ENCODE measurements at regions not wholly inside any gene's neighbourhood (a gene's known extent, or its start where the extent isn't known, plus 50 kb on each side); places are given as distances from the start of the nearest gene placed in this dataset.

DNA sequence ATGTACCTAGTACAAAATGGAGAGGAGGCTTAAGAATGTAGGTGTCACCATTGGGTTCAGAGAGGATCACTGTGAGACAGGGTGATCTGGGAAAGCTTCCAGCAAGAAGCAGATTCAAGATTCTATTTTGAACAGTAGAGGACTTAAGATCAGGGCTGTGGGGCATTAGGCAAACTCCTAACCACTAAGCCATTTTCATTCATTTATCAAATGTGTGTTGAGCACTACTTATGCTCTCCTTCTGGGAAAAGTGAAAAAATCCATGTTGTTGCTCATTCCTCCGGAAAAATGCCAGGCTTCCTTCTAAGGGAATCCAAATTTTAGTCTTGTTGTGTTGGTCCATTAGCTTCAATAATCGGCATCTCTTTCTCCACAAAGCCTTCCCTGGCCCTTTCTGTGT lies 163.4 kb downstream of the NUAK1 start:
- Mint-ChIP-seq H3K4me3 (no peak overlapping the region), H3K36me3 (no peaks in the 10 kb centered on the region), H3K4me1 (no peaks in the 10 kb centered on the region), H3K9me3 (peaks cover 0 to 6% (median 0%) of the 10 kb centered on the region in 9 donors), H3K27ac (no peak overlapping the region), H3K27me3 (peaks cover 0 to 12% (median 4%) of the 10 kb centered on the region in 5 donors)
- no peak for DNase-seq
- ATAC-seq, result no peak
- POLR2A ChIA-PET, result no interaction called here

DNA sequence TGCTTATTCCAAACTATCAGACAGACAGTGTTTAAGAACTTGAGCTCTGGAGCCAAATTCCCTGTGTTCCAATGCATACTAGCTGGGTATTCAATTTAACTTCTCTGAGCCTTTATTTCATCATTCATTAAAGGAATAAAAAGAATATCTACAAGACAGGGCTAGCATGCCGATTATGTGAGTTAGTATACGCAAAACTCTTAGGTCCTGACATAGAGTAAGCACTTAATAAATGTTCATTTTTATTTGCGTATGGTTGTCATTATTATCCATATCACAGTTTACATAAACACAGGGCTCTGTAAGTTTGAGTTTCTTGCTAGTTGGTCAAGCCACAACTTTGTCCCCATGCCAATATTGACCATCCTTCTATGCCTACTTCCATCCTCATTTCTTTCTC lies 161.5 kb downstream of the NUAK1 start:
- ATAC-seq (no peak), DNase-seq (no peak)
- Mint-ChIP-seq H3K27ac (no peak overlapping the region), H3K27me3 (peaks cover 0 to 8% (median 2%) of the 10 kb centered on the region in 5 donors), H3K4me3 (no peak overlapping the region), H3K9me3 (peaks cover 0 to 3% (median 0%) of the 10 kb centered on the region in 9 donors), H3K4me1 (no peaks in the 10 kb centered on the region), H3K36me3 (no peaks in the 10 kb centered on the region)
- POLR2A ChIA-PET, result no interaction called here

DNA sequence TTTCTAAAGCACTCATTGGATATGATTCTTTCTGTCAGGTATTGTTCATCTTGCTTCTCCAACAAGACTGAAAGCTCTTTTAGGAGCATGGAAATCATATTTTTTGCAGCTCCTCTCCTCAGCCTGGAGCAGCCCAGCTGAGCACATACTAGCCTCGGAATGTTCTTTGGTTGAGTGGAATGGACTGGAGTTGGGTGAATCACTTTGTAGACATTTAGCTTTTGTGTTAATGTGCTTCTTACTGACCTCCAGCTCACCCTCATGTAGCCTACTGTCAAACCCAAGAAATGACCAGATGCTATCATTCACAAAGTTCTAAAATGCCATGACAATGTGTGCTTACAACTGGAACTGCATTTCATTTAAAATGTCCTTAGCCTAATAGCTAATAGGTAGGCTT lies 161.1 kb downstream of the NUAK1 start:
- Mint-ChIP-seq H3K27me3 (peaks cover 0 to 8% (median 2%) of the 10 kb centered on the region in 5 donors), H3K9me3 (peaks cover 0 to 3% (median 0%) of the 10 kb centered on the region in 9 donors), H3K4me3 (no peak overlapping the region), H3K4me1 (no peaks in the 10 kb centered on the region), H3K36me3 (no peaks in the 10 kb centered on the region), H3K27ac (no peak overlapping the region)
- POLR2A ChIA-PET, result no interaction called here
- DNase-seq (no peak), ATAC-seq (no peak)

DNA sequence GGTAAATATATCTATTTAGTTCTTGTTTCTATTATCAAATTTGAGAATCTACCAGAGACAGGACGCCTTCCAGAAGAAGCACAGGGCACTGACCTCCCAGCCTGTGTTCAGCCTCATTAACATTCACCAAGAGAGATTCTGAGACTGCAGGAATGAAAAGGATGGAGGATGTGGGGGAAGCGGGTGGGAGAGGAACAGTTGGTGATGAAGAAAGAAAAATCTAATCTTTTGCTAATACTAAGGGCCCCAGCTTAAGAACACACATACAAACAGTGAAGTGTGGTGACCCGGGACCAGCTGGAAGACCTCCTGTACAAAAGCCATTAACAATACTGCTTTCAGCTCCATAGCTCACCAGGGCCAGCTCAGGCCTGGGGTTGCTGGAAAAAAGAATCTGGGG lies 160.5 kb downstream of the NUAK1 start:
- Mint-ChIP-seq H3K9me3 (peaks cover 0 to 3% (median 0%) of the 10 kb centered on the region in 9 donors), H3K4me3 (no peak overlapping the region), H3K36me3 (no peaks in the 10 kb centered on the region), H3K27ac (no peak overlapping the region), H3K27me3 (peaks cover 0 to 8% (median 2%) of the 10 kb centered on the region in 5 donors), H3K4me1 (no peaks in the 10 kb centered on the region)
- no peak for ATAC-seq
- DNase-seq, result no peak
- POLR2A ChIA-PET, result no interaction called here

DNA sequence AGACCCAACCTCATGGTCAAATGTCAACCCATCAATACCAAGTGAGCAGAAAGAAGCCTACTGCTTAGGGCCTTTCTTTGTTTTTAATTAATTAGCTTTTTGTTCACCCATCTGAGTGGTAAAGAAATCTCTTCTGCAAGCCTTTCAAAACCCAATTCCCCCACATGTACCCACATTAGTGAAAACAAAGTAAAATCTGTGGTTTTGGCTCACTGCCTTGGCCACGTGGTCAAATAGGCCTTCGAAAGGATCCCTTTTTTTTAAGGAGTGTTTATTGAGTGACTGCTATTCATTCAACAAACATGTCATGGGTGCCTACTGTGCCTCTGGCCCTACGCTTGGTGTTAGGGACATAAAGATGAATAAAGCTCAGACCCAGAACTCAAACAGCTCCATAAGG lies 160.1 kb downstream of the NUAK1 start:
- DNase-seq (no peak), ATAC-seq (no peak)
- no peaks in the 10 kb centered on the region for H3K4me1 Mint-ChIP-seq
- peaks cover 0 to 3% (median 0%) of the 10 kb centered on the region in 9 donors for H3K9me3 Mint-ChIP-seq
- H3K4me3 Mint-ChIP-seq, result no peak overlapping the region
- H3K36me3 Mint-ChIP-seq, result no peaks in the 10 kb centered on the region
- POLR2A ChIA-PET, result no interaction called here
- peaks cover 0 to 8% (median 2%) of the 10 kb centered on the region in 5 donors for H3K27me3 Mint-ChIP-seq
- no peak overlapping the region for H3K27ac Mint-ChIP-seq

DNA sequence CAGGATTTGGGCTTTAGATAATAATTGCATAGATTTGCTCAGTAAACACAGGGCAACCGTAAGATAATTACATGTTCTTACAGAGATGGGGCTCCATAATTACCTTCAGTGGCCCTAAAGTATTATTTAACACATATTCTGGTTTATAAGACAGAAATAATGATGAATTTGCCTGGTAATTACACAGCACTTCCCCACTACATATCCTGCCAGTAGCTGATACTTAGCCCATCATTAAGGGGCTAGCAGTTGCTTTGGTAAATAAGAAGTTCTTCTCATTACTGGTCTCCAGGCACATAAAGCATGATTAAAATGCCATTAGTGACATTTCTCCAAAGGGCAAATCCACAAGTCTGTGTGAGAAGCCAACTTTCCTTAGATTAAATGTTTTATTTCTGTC lies 158.7 kb downstream of the NUAK1 start:
- H3K4me1 Mint-ChIP-seq, result no peaks in the 10 kb centered on the region
- peaks cover 0 to 5% (median 2%) of the 10 kb centered on the region in 5 donors for H3K27me3 Mint-ChIP-seq
- DNase-seq, result no peak
- H3K9me3 Mint-ChIP-seq, result peaks cover 0 to 3% (median 0%) of the 10 kb centered on the region in 9 donors
- no peak overlapping the region for H3K27ac Mint-ChIP-seq
- H3K36me3 Mint-ChIP-seq, result no peaks in the 10 kb centered on the region
- no peak for ATAC-seq
- H3K4me3 Mint-ChIP-seq, result no peak overlapping the region
- POLR2A ChIA-PET, result no interaction called here

DNA sequence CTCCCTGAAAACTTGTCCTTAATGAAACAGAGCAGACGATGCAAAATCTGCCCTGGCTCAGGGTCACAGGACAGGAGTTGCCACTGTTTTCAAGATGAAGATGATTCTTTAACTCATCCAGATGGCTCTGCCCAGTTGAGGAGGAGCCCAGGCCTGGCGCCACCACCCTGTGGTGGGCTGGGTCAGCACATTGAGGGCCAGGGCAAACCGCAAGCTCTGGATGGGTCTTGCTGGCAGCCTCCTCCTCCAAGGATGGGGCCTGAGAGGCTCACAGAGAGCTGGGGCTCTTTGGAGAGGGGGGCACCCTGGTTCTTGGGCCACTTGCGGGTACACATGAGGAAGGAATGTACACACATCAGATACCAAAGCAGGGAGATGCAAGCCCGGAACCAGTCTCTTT lies 158.2 kb downstream of the NUAK1 start:
- ATAC-seq (no peak), DNase-seq (no peak)
- Mint-ChIP-seq H3K36me3 (no peaks in the 10 kb centered on the region), H3K9me3 (peaks cover 0 to 3% (median 0%) of the 10 kb centered on the region in 9 donors), H3K27ac (no peak overlapping the region), H3K27me3 (peaks cover 0 to 5% (median 2%) of the 10 kb centered on the region in 5 donors), H3K4me3 (no peak overlapping the region), H3K4me1 (no peaks in the 10 kb centered on the region)
- POLR2A ChIA-PET, result no interaction called here

DNA sequence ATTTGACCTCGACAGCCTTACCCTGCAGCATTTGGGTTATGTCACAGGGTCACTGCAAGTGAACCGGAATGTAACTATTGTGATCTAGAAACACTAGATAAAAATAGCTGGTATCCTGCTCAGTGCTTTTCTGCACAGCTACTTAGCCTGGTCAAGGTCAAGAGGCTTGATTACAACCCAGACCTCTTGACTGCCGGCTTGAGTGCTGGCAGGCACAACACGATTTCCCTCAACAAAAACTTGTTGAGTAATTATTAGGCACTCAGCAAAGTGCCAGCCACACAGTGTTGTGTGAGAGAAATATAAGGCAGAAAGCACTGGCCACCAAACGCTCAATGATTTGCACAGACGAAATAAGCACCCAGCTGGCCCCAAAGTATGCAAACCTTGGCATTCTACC lies 156.7 kb downstream of the NUAK1 start:
- Mint-ChIP-seq H3K36me3 (no peaks in the 10 kb centered on the region), H3K9me3 (peaks cover 0 to 2% (median 0%) of the 10 kb centered on the region in 9 donors), H3K27me3 (no peaks in the 10 kb centered on the region), H3K4me3 (no peak overlapping the region), H3K27ac (no peak overlapping the region), H3K4me1 (no peaks in the 10 kb centered on the region)
- ATAC-seq (no peak), DNase-seq (no peak)
- POLR2A ChIA-PET, result no interaction called here

DNA sequence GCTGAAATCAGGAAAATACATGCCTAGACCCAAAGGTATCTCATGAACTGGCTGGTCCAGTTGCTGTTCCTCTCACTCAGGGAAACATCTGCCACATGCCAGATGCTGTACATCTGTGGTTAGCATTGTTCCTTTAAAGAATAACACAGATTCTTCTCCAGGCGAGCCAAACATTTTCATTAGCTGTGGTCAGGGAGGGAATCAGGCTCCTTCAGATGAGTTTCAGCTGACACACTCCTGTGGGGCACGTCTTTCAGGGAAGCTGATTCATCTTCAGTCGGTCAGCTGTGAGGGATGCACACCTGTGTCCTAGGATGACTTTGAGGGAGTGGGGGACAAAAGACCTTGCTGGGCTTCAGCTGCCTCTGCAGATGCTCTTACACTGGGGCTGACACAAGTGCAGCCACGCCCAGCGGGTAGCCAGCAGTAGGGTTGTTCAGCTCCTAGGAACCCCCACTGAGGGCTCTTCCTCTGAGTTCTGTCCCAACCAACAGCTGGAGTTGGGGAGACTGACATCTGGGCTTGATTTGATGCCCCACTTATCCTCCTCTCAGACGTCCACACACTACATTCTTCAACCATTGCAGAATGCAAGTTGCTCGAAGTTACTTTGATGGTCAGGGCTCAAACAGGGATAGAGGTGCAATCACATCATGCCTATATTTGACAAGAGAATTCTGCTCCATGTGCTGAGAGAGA lies 155.0 kb downstream of the NUAK1 start:
- Mint-ChIP-seq H3K27me3 (peaks cover 0 to 4% (median 0%) of the 10 kb centered on the region in 5 donors), H3K36me3 (no peaks in the 10 kb centered on the region), H3K4me3 (no peak overlapping the region), H3K27ac (no peak overlapping the region), H3K4me1 (no peaks in the 10 kb centered on the region), H3K9me3 (no peaks in the 10 kb centered on the region)
- DNase-seq (no peak), ATAC-seq (no peak)
- POLR2A ChIA-PET, result no interaction called here

DNA sequence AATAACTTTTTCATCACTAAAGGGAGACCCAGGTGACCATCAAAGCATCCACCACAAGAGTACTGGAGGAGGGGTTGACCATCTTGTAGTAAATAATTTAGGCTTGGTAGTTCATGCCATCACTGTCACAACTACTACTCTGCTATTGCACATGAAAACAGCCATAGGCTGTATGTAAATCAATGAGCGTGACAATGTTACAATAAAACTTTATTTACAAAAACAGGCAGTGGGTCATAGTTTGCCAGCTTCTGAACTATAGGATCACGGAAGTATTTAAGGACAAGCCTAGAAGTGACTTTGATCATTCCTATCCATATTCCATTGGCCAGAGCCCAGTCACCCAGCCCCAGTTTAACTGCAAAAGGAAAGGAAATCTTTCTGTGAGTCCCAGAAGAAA lies 153.4 kb downstream of the NUAK1 start:
- DNase-seq (no peak), ATAC-seq (no peak)
- no peak overlapping the region for H3K4me3 Mint-ChIP-seq
- H3K27me3 Mint-ChIP-seq, result peaks cover 0 to 7% (median 4%) of the 10 kb centered on the region in 5 donors
- POLR2A ChIA-PET, result no interaction called here
- no peaks in the 10 kb centered on the region for H3K36me3 Mint-ChIP-seq
- no peak overlapping the region for H3K27ac Mint-ChIP-seq
- peaks cover 0 to 8% (median 0%) of the 10 kb centered on the region in 9 donors for H3K9me3 Mint-ChIP-seq
- no peaks in the 10 kb centered on the region for H3K4me1 Mint-ChIP-seq

DNA sequence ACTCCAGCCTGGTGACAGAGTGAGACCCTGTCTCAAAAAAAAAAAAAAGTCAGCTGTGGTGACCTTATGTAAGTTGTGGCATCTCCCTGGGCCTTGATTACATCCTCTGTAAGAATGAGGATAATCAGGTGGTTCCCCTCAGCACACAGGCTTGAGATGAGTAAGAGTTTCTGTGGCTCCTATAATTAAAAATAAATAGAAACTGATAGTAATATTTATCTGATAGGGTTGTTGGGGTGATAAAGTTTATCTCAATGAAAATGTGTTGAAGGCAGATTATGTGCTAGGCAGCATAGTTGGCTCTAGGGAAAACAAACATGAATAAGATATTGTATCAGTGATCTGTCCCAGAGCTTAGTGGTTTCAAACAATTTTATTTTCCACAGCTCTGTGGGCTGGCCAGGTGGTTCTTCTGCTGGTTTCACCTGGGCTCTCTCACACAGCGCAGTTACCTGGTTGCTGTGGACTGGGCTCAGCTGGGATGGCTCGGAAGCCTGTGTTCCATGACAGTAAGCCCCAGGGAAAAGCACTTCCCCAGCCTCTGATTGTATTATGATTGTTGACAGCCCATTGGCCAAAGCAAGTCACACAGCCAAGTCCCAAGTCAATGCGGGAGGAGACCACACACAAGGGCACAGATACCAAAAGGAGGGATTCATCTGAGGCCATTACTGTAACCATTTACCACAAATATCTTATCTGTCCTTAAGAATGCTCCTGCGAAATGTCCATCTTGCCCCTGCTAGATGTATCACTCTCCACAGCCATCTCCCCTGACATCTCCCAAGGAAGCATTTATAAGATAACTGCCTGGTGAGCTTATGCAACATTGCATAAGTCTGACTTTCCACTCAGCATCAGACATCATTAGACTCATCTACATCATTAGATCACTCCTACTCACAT lies 151.7 kb downstream of the NUAK1 start:
- ATAC-seq (no peak), DNase-seq (no peak)
- Mint-ChIP-seq H3K36me3 (no peaks in the 10 kb centered on the region), H3K27me3 (peaks cover 0 to 12% (median 5%) of the 10 kb centered on the region in 5 donors), H3K4me1 (no peaks in the 10 kb centered on the region), H3K27ac (no peak overlapping the region), H3K9me3 (peaks cover 0 to 11% (median 0%) of the 10 kb centered on the region in 9 donors), H3K4me3 (no peak overlapping the region)
- POLR2A ChIA-PET, result no interaction called here

DNA sequence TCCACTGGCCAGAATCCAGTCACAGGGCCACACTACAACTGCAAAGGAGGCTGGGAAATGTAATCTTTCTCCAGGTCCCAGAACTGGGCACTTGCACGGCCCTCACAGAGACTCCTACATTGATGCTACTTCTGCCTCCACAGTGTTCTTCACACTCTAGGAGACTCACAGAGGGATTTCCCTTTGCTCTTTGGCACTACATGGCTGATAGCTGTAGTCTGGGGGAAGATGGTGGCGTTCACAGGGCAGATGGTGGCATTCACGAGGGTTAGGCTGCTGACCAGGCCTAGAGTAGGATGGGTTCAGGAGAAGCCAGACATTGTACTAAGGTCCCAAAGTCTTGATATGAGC lies 151.1 kb downstream of the NUAK1 start:
- ATAC-seq (no peak), DNase-seq (no peak)
- H3K36me3 Mint-ChIP-seq, result no peaks in the 10 kb centered on the region
- H3K9me3 Mint-ChIP-seq, result peaks cover 0 to 11% (median 0%) of the 10 kb centered on the region in 9 donors
- H3K27ac Mint-ChIP-seq, result no peak overlapping the region
- no peak overlapping the region for H3K4me3 Mint-ChIP-seq
- POLR2A ChIA-PET, result no interaction called here
- no peaks in the 10 kb centered on the region for H3K4me1 Mint-ChIP-seq
- peaks cover 0 to 17% (median 5%) of the 10 kb centered on the region in 5 donors for H3K27me3 Mint-ChIP-seq

DNA sequence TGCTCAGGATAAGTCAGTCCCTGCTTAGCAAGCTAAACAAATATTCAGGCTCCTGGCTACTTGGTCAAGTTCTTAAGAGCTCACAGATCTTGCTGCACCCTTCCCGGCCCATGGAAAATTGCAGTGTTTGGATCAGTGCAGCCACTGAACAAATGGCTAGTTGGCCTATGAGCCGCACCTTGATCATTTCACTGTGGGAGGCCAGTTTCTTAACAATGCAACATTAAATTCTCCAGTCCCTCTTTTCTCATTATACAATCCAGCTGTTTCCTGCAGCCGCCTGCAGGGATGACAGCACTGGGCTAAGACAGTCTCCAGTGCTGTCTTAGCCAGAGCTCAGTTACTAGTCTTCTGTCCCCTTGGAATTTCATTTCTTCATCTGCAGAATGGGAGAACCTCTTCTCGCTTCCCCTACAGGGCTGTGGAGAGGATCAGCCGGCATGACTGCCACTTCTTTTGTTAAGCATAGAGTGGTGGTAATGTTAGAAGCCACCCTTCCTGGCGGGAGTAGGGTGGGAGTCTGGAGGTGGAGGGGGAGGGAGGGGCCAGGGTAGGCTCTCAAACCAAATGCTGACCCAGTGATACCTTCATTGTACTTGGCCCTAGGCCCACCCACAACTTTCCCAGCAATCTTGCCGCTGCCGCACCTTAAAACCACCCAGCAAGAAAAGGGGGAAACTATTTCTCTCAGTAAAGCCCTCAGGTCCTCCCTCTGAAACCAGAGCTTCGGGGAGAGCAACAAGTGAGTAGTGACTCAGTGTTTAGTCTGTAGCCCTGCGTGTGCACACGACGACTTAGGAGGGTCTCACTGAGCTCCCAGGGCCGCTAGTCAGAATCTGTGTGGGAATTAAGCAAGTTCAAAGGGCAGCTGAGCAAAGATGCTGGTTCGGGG lies 145.7 kb downstream of the NUAK1 start:
- Mint-ChIP-seq H3K9me3 (peaks cover 0 to 11% (median 2%) of the 10 kb centered on the region in 9 donors), H3K36me3 (no peaks in the 10 kb centered on the region), H3K4me1 (no peaks in the 10 kb centered on the region), H3K27ac (no peak overlapping the region), H3K27me3 (peaks cover 6 to 35% (median 11%) of the 10 kb centered on the region in 5 donors), H3K4me3 (no peak overlapping the region)
- no peak for ATAC-seq
- no peak for DNase-seq
- POLR2A ChIA-PET, result no interaction called here
